Hematopoietic multipotent progenitor cell treated with erythropoietin and hydrocortisone succinate and interleukin-3 and kit ligand, for 4 days (in vitro differentiated cells): ENCODE measurements at regions not wholly inside any gene's neighbourhood (a gene's known extent, or its start where the extent isn't known, plus 50 kb on each side); places are given as distances from the start of the nearest gene placed in this dataset.
"Not testable (repeated sequence)": the region's sequence is repeated elsewhere in the genome, so short reads cannot be mapped to it uniquely, and the experiment has no call there.

Experiments
- DNase-seq: peaks from one replicate; pipeline ENCODE4 v3.0.0-alpha.2; 2015

DNA sequence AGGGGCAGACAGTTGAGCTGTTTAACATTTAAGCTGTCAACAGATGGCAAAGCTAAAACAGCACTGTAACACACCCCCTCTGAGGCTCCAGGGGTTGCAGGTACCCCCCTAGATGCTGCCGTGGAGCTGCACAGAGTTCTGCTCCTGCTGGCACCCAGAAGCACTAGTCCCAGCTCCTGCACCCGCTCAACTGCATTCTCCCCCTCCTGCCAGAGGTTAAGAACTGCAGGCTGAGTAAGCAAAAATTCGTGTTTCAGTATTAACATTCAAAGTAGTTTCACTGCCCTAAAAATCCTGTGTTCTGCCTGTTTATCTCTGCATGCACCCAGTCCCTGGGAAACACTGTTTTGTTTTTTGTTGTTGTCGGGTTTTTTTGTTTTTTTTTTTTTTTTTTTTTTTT lies 790.8 kb upstream of the KCND2 start:
- DNase-seq = peak; percentile 46

DNA sequence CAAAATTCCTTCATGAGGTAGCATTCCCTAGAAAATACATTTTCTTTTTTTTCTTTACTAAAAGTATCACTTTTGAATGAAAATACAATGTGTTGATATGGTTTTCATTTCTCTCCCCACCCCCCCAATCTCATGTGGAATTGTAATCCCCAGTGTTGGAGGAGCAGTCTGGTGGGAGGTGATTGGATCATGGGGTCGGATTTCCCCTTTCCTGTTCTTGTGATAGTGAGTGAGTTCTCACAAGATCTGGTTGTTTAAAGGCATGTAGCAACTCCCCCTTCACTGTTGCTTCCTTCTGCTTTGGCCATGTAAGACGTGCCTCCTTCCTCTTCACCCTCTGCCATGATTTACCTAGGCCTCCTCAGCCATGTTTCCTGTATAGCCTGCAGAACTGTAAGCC lies 790.3 kb upstream of the KCND2 start:
- DNase-seq = no peak

DNA sequence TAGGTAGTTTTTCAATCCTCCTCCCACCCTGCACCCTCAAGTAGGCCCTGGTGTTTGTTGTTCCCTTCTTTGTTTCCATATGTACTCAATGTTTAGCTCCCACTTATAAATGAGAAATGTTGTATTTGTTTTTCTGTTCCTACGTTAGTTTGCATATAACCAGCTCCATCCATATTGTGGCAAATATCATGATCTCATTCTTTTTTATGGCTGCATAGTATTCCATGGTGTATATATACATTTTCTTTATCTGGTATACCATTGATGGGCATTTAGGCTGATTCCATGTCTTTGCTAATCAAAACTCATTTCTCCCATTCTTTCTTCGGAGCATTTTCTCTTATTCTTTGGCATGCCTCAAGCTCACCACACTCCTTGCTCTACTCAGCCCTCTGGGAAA lies 789.6 kb upstream of the KCND2 start:
- no peak for DNase-seq

DNA sequence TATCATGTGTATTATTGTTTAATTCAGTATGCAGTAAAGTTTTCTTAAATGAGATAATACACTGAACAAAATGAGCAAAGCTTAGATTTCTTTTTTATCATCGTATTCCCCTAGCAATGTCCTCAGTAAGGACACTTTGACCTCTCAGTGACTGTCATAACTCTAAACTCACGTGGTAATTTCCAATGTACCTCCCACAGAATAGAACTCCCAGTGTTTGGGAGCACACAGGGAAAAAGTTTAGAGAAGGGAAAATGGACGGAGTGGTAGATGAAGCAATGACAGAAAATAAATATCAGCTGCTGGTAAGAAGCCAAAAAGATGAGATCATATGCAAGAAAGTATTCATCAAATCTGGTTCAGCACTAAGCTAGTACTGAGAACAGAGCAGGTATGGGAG lies 758.6 kb upstream of the KCND2 start:
- DNase-seq = no peak

DNA sequence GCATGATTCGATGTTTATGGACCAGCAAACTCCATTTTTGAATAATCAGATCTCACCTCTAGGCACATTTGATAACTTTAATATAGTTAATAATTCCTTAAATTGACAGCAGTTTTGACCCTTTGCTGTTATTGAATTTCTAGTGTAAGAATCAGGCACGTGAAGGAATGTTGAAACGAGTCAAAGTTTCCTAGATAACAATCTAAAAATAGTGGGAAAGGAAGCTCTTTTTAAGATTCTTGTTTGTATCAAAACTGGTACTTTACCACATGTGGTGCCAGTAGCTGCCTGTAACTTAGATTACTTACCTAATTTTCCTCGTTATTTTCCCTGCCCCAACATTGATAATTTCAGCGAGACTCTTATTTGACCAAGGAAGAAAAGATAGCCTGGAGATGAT lies 757.8 kb upstream of the KCND2 start:
- no peak for DNase-seq

DNA sequence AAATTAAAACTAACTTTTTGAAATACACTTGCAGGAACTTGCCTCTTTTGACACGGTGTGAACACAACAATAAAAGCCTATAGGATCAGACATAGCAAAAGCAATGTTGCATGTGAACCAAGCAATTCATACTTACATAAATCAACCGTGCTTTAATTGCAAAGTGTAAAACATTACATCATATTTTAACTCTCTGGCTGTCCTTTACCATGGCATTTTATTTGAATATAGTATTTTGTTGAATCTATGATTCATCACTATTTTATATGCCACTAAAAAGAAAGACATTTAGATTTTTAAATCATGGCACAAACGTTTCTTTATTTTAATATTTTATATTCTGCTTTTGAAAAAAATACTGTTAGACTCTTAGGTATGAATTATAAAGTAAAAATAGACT lies 757.0 kb upstream of the KCND2 start:
- DNase-seq = no peak

DNA sequence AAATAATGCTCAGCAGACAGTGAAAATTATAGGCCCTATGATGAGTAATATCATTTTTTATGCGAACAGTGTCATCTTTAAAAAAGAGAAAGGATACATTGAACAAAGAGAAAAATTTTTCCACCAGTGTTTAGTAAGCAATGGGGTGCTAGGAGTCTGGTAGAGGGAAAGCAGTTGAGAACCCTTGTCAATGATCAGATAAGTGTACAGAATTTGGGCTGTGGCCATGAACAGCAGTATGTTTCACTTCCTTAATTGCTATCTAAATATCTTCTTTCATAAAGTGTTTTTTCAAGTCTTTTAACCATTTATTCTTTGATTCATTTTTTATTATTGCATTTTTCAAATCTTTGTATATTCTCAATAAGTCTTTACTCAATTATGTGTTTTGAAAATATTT lies 750.7 kb upstream of the KCND2 start:
- no peak for DNase-seq

DNA sequence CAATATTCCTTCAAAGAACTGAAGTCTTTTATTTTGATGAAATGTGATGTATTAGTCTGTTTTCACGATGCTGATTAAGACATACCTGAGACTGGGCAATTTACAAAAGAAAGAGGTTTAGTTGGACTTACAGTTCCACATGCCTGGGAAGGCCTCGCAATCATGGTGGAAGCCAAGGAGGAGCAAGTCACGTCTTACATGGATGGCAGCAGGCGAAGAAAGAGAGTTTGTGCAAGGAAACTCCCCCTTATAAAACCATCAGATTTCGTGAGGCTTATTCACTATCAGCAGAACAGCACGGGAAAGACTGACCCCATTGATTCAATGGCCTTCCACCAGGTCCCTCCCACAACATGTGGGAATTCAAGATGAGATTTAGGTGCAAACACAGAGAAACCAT lies 750.3 kb upstream of the KCND2 start:
- no peak for DNase-seq

DNA sequence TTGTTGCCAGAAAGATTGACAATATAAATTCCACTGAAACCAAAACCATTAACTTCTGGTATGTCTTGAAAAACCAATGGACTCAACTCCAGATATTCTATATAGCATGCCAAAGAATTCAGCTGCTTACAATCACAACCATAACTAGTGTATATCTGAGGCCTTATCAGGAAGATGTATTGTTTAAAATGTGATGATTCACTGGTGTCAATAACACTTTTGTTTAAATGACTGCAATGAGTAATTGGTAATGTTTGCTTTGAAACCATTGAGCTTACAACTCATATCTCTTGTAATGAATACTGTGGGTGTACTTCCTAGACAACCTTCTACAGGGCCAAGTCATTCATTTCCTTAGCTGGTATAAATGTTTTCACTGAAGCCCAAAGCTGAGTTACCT lies 727.9 kb upstream of the KCND2 start:
- no peak for DNase-seq

DNA sequence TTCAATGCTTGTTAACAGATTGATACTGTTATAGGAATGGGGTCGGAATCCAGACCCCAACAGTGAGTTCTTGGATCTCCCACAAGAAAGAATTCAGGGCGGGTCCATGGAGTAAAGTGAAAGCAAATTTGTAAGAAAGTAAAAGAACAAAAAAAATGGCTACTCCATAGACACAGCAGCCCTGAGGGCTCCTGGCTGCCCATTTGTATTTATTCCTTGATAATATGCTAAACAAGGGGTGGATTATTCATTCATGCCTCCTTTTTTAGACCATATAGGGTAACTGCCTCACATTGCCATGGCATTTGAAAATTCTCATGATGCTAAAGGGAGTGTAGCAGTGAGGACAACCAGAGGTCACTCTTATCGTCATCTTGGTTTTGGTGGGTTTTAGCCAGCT lies 717.2 kb upstream of the KCND2 start:
- no peak for DNase-seq

DNA sequence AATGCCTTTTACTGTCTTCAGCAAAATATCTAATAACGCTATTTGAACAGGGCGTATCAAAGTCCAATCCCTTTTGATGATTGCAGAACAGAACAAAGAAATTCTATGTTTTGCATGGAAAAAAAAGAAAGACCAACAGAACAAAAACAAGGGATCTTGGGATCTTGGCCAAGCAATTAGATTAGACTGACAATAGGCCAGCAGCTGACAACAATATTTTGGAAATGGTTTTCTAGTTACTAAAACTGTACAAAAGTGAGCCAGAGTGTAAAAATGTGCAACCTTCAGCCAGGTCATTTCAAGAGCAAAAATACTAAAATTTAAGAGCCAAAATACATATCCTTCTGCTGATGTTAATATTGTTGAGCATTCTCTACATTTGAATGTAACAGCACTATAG lies 716.5 kb upstream of the KCND2 start:
- no peak for DNase-seq

DNA sequence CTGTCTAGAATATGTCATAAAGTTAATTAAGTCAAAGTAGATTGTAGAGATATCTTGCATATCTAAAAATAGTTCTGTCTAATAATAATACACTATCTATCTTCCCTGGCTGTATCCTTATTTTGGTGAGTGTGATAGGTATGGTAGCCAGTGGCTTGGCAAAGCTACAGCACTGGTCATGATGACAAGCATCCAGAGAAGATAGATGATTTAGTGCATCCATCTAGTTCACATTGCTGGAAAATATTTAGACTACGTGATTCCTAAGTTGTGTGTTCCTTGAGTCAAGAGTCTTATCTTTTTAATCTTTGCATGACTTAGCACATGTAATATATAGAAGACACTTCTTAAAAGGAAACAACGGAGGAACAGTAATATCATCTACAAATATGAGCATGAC lies 711.2 kb upstream of the KCND2 start:
- no peak for DNase-seq

DNA sequence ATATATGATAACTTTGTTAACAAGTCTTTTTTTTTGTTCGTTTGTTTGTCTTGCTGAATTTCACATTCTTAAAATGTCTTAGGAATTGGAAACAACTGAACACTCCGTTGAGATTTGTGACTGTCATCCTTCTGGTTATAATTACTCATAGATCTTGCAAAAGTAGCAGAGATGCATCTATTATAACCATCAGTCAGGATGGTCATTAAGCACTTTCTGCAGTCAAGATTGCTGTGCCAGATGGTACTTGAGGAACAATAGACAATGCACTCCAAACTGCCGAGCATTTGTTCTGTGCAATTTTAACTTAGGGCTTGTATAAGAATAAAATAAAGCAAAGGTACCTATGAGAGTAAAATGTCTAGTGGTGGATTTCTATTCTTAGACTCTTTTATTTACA lies 710.1 kb upstream of the KCND2 start:
- DNase-seq = no peak

DNA sequence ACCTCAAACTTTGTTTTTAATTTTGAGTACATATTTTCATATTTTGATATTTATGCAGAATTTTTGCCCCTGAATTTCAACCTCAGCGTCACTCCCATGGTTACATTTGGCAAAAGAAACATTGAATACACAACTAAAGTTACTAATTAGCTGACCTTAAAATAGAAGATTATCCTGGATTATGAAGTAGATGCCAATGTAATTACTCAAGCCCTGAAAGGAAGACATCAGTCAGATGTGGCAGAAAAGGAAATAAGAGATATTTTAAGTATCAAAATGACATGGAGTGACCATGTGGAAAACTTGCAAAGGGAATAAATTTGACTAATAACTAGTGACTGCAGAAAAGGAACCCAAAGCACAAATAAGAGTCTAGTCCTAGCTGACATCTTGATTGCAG lies 701.3 kb upstream of the KCND2 start:
- DNase-seq = no peak

DNA sequence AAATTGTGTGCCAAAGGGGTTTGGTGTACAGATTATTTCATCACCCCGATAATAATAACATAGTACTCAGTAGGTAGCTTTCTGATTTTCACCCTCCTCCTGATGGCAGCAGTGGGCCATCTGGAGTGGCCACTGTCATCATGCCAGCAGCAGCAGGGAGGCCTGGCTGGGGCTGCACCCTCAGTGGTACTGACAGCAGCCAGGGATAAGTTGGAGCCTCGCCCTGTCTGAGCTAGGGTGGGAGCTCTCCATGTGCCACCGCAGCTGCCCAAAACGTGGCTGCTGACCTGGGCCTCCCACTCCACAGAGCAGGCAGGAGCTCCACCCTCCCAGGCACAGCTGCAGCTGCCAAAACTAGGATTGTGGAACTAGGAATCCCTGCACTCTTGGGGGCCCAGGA lies 700.8 kb upstream of the KCND2 start:
- no peak for DNase-seq

DNA sequence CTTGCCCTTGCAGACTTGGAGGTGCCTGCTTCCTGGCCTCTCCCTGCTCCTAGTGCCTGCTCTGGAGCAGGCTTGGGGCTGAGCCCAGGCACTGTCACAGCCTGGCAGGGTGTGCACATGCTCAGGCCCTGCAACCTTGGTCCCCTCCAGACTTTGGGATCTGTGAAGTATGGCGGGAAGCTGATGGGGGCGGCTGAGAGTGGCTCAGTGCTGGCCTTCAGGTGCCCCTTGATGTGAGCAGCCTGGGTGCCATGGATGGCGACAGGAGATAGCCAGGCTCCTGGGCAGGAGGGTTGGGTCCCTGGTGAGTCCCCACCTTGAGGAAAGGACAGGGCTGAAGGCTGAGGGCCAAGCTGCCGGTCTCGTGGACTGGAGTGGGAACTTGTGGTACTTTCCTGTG lies 700.4 kb upstream of the KCND2 start:
- no peak for DNase-seq

DNA sequence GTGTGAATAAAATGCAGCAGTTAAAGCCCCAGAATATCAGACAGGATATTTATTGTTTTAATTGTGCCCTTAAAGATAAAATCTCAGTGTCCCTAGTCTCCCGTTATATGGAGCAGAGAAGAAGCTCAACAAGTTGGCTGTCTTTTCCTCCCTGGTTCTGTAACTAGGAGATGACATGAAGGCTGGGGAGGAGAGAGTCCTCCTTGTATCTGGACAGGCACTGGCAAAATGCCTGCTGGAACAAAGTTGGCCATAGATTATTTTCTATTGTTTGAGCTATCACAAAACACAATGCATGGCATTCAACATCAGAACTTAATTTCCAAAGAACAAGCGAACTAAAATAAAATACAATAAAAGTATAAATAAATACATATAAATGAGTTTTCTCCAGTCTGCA lies 694.9 kb upstream of the KCND2 start:
- DNase-seq = no peak

DNA sequence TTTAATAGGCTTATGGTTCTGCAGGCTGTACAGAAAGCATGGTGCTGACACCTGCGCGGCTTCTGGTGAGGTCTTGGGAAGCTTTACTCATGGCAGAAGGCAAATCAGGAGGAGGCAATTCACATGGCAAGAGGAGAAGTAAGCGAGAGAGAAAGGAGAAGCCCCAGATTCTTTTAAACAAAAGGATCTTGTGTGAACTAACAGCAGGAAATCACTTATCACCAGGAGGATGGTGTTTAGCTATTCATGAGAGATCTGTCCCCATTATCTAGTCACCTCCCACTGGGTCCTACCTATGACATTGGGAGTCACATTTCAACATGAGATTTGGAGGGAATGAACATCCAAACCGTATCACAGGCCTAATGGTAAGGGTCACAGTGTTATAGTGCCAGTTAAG lies 678.0 kb upstream of the KCND2 start:
- no peak for DNase-seq

DNA sequence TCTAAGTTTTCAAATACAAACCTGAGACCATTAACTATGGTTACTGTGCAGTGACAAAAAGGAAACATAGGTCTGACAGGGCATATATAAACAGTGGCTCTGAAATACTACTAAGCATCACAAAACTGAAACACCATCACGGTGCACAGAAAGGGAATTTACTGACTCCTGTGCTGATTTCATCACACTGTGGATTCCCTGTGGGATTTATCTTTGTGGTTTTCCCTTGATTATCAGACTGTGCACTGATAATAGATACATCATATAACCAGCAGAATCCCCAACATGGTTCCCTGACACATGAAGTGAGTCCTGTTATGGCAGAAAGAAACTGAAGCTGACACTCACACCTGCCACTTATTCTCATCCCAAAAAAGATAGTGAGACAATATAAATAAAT lies 676.3 kb upstream of the KCND2 start:
- DNase-seq = no peak

DNA sequence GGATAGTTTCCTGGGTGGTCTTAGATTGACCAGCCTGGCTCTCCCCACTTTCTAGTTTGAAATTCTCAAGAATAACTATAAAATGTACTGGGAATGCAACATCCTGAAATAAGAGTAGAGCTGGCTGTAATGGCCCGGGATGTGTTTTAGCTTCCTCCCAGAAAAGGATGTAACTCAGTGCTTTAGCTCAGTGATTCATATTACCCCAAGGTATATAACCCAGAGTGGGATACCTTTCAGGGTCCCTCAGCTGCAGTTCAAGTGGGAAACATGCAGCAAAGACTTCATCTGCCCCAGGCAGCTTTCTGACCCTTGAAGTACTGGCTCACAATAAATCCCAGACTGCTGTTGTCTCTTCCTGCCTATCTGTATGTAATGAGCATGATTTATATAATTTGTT lies 666.7 kb upstream of the KCND2 start:
- no peak for DNase-seq

DNA sequence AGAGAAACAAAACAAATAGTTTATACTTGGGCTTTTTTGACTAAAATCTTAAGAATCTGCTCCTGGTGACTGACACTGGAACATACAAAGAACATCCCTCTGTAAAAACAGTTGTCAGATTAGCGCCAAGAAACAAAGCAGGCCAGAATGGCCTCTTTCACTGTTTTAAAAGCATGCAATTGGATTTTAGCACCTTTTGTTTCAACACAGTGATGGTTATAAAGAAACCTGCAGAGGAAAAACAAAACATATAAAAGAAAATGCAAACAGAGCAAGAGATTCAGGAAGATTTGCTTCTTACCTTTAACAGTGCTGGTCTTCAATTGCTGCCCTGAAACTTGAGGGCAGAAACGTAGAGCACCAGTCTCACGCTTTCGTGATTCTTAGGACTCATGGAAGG lies 652.2 kb upstream of the KCND2 start:
- DNase-seq = no peak

DNA sequence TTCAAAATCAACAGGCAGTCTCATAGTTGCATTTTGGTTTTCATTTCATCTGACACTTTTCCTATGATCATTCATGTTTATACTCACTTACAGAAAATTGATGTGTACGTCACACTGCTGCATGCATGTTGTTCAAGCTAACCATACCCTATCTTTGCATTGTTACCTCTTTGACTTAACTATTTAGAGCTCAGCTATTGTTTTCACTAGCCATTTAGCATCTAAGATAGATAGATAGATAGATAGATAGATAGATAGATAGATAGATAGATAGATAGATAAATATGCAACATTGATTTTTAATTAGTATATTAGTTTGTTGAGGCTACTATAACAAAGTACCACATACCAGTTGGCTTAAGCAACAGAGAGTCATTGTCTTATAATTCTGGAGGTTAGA lies 649.5 kb upstream of the KCND2 start:
- no peak for DNase-seq

DNA sequence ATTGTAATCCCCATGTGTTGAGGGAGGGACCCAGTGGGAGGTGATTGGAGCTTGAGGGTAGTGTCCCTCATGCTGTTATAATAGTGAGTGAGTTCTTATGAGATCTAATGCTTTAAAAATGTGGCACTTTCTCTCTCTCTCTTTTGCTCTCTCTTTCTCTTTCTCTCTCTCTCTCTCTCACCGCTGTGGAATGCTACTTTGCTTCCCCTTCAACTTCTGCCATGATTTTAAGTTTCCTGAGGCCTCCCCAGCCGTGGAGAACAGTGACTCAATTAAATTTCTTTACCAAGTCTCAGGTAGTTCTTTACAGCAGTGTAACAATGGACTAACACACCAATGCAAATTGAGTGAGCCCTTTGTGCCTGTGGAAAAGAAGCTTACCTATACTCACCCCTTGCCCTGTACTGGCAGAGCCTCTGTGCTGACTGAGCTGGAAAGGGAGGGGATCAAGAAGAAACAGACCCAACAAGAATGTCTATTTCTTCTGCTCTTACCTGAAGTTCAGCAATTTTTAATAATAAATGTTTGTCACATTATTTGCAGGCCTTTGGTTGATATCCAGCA lies 642.5 kb upstream of the KCND2 start:
- DNase-seq = no peak

DNA sequence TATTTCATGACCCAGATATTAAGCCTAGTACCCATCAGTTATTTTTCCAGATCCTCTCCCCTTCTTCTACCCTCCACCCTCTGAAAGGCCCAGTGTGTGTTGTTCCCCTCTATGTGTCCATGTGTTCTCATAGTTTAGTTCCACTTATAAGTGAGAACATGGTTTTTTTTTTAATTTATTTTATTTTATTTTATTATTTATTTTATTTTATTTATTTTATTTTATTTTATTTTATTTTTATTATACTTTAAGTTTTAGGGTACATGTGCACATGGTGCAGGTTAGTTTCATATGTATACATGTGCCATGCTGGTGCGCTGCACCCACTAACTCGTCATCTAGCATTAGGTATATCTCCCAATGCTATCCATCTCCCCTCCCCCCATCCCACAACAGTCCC lies 639.2 kb upstream of the KCND2 start:
- not testable (repeated sequence) for DNase-seq

DNA sequence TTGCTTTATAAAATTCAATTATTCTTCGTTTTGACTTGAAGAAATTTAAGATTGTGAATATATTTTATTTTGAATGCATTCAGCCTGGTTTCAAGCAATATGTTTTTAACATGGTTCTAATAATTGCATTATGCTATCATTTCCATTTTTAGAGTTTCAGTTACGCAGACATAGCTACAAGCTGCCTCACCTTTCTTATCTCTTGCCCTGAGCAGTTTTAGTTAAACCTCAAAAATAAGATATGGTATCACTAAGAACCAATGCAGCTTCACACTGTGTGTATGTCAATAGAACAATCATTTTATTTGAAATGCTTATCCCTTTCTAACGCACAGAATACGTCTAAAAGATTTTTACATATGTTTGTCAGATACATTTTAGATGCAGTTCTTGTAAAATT lies 632.6 kb upstream of the KCND2 start:
- DNase-seq = no peak

DNA sequence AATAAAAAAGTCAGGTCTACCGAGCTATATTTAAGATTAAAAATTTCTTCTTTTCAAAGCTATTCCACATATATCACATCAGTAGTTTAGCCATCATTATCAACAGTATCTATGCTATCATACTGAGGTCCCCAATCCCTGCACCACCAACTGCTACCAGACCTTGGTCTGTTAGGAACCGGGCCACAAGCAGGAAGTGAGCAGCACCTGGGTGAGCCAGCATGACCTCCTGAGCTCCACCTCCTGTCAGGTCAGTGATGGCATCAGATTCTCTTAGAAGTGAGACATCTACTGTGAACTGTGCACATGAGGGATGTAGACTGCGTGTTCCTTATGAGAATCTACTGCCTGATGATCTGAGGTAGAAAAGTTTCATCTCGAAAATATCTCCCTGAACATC lies 632.1 kb upstream of the KCND2 start:
- DNase-seq = no peak
